T-helper 2 cell treated with Interferon-gamma antibody and Interleukin-4, amounts not matched to agents 5 μg/mL and 100 μg/mL, for 36 hours (primary cell): ENCODE measurements at regions not wholly inside any gene's neighbourhood (a gene's known extent, or its start where the extent isn't known, plus 50 kb on each side); places are given as distances from the start of the nearest gene placed in this dataset.

Experiments
- DNase-seq: peaks from one replicate; pipeline ENCODE4 v3.0.0; 2021; ENCODE audit warnings: low spot score
- H3K27ac Mint-ChIP-seq: one replicate; pipeline ENCODE4 v1.8.0; 2021; ENCODE audit warnings: mild to moderate bottlenecking, mixed read lengths
- H3K27me3 Mint-ChIP-seq: one replicate; pipeline ENCODE4 v1.8.0; 2021; ENCODE audit warnings: low read depth, mixed read lengths
- H3K36me3 Mint-ChIP-seq: one replicate; pipeline ENCODE4 v1.8.0; 2021; ENCODE audit warnings: low read depth, mixed read lengths
- H3K4me1 Mint-ChIP-seq: one replicate; pipeline ENCODE4 v1.8.0; 2021; ENCODE audit warnings: low read depth, mixed read lengths
- H3K4me3 Mint-ChIP-seq: one replicate; pipeline ENCODE4 v1.8.0; 2022; ENCODE audit warnings: mild to moderate bottlenecking, moderate library complexity, mixed read lengths
- H3K9me3 Mint-ChIP-seq: one replicate; pipeline ENCODE4 v1.8.0; 2021; ENCODE audit warnings: mixed read lengths

DNA sequence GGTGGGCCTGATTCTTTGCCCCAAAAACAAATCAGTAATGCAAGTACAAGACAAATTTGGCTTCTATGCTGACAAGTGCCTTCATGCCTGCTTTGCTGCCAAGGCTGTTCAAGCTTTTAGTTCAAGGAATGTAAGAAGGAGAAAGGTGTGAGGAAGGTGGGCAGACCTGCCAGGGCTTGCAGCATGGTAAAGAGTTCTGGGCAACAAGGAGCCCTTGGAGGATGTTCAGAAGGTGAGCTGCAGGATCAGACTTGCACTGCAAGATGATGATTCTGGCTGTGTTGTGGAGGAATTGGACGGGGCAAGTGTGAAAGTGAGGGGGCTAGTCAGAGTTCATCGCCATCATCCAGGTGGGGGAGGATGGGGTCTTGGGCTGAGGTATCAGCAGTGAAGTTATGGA is 167.9 kb downstream of the NUAK1 start:
- DNase-seq: no peak
- H3K4me1 Mint-ChIP-seq: no peaks in the 10 kb centered on the region
- no peaks in the 10 kb centered on the region for H3K36me3 Mint-ChIP-seq
- no peak overlapping the region for H3K4me3 Mint-ChIP-seq
- peaks cover 6% of the 10 kb centered on the region for H3K27me3 Mint-ChIP-seq
- H3K9me3 Mint-ChIP-seq: no peaks in the 10 kb centered on the region
- no peak overlapping the region for H3K27ac Mint-ChIP-seq

DNA sequence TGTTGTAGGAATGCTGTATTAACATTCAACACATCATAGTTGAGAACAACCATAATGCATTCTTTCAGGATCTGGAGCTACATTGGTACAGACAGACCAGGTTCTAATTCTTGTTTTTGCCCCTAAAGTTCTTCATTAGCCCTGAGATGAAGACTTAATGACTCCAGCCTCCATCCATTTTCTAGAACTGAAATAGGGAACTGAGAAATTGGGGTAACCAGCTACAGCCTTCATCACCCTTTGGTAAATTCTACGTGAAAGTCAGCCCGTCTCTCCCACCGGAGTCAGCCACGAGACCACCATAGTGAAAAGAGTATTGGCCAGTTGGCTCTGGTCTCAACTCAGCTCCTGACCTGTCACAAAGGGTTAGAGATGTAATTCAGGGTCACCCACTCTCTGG is 164.0 kb downstream of the NUAK1 start:
- Mint-ChIP-seq H3K27ac (no peak overlapping the region), H3K4me1 (no peaks in the 10 kb centered on the region)

DNA sequence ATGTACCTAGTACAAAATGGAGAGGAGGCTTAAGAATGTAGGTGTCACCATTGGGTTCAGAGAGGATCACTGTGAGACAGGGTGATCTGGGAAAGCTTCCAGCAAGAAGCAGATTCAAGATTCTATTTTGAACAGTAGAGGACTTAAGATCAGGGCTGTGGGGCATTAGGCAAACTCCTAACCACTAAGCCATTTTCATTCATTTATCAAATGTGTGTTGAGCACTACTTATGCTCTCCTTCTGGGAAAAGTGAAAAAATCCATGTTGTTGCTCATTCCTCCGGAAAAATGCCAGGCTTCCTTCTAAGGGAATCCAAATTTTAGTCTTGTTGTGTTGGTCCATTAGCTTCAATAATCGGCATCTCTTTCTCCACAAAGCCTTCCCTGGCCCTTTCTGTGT is 163.4 kb downstream of the NUAK1 start:
- no peak overlapping the region for H3K4me3 Mint-ChIP-seq
- no peaks in the 10 kb centered on the region for H3K36me3 Mint-ChIP-seq
- no peak overlapping the region for H3K27ac Mint-ChIP-seq
- no peaks in the 10 kb centered on the region for H3K27me3 Mint-ChIP-seq
- H3K4me1 Mint-ChIP-seq: no peaks in the 10 kb centered on the region
- no peak for DNase-seq
- no peaks in the 10 kb centered on the region for H3K9me3 Mint-ChIP-seq

More for the DNA sequence above, 164.0 kb downstream of the NUAK1 start:
- no peak for DNase-seq
- no peak overlapping the region for H3K4me3 Mint-ChIP-seq
- H3K27me3 Mint-ChIP-seq: no peaks in the 10 kb centered on the region
- no peaks in the 10 kb centered on the region for H3K9me3 Mint-ChIP-seq
- H3K36me3 Mint-ChIP-seq: no peaks in the 10 kb centered on the region

GRCh38 chr12:105977236-105977635 is 161.5 kb downstream of the NUAK1 start:
- H3K4me3 Mint-ChIP-seq: no peak overlapping the region
- no peaks in the 10 kb centered on the region for H3K27me3 Mint-ChIP-seq
- no peak for DNase-seq
- no peaks in the 10 kb centered on the region for H3K4me1 Mint-ChIP-seq
- H3K9me3 Mint-ChIP-seq: no peaks in the 10 kb centered on the region
- no peak overlapping the region for H3K27ac Mint-ChIP-seq
- H3K36me3 Mint-ChIP-seq: no peaks in the 10 kb centered on the region

GRCh38 chr12:105977652-105978051 is 161.1 kb downstream of the NUAK1 start:
- no peak for DNase-seq
- no peaks in the 10 kb centered on the region for H3K4me1 Mint-ChIP-seq
- no peaks in the 10 kb centered on the region for H3K27me3 Mint-ChIP-seq
- no peak overlapping the region for H3K27ac Mint-ChIP-seq
- H3K4me3 Mint-ChIP-seq: no peak overlapping the region
- H3K9me3 Mint-ChIP-seq: no peaks in the 10 kb centered on the region
- no peaks in the 10 kb centered on the region for H3K36me3 Mint-ChIP-seq

- no peaks in the 10 kb centered on the region for H3K36me3 Mint-ChIP-seq
- no peak overlapping the region for H3K27ac Mint-ChIP-seq
- no peaks in the 10 kb centered on the region for H3K9me3 Mint-ChIP-seq
- no peak for DNase-seq
- no peaks in the 10 kb centered on the region for H3K27me3 Mint-ChIP-seq
- H3K4me1 Mint-ChIP-seq: no peaks in the 10 kb centered on the region
- H3K4me3 Mint-ChIP-seq: no peak overlapping the region
Observed at GRCh38 chr12:105978276-105978675, 160.5 kb downstream of the NUAK1 start.

- no peaks in the 10 kb centered on the region for H3K4me1 Mint-ChIP-seq
- no peaks in the 10 kb centered on the region for H3K36me3 Mint-ChIP-seq
- H3K27ac Mint-ChIP-seq: no peak overlapping the region
- H3K9me3 Mint-ChIP-seq: no peaks in the 10 kb centered on the region
- DNase-seq: no peak
- H3K27me3 Mint-ChIP-seq: no peaks in the 10 kb centered on the region
- H3K4me3 Mint-ChIP-seq: no peak overlapping the region
Observed at GRCh38 chr12:105978686-105979085, 160.1 kb downstream of the NUAK1 start.

DNA sequence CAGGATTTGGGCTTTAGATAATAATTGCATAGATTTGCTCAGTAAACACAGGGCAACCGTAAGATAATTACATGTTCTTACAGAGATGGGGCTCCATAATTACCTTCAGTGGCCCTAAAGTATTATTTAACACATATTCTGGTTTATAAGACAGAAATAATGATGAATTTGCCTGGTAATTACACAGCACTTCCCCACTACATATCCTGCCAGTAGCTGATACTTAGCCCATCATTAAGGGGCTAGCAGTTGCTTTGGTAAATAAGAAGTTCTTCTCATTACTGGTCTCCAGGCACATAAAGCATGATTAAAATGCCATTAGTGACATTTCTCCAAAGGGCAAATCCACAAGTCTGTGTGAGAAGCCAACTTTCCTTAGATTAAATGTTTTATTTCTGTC is 158.7 kb downstream of the NUAK1 start:
- Mint-ChIP-seq H3K4me3 (no peak overlapping the region), H3K4me1 (no peaks in the 10 kb centered on the region), H3K9me3 (no peaks in the 10 kb centered on the region), H3K27me3 (no peaks in the 10 kb centered on the region), H3K27ac (no peak overlapping the region), H3K36me3 (no peaks in the 10 kb centered on the region)
- DNase-seq: no peak

DNA sequence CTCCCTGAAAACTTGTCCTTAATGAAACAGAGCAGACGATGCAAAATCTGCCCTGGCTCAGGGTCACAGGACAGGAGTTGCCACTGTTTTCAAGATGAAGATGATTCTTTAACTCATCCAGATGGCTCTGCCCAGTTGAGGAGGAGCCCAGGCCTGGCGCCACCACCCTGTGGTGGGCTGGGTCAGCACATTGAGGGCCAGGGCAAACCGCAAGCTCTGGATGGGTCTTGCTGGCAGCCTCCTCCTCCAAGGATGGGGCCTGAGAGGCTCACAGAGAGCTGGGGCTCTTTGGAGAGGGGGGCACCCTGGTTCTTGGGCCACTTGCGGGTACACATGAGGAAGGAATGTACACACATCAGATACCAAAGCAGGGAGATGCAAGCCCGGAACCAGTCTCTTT is 158.2 kb downstream of the NUAK1 start:
- H3K27me3 Mint-ChIP-seq: no peaks in the 10 kb centered on the region
- no peak for DNase-seq
- H3K9me3 Mint-ChIP-seq: no peaks in the 10 kb centered on the region
- H3K4me3 Mint-ChIP-seq: no peak overlapping the region
- no peaks in the 10 kb centered on the region for H3K4me1 Mint-ChIP-seq
- no peaks in the 10 kb centered on the region for H3K36me3 Mint-ChIP-seq
- no peak overlapping the region for H3K27ac Mint-ChIP-seq

DNA sequence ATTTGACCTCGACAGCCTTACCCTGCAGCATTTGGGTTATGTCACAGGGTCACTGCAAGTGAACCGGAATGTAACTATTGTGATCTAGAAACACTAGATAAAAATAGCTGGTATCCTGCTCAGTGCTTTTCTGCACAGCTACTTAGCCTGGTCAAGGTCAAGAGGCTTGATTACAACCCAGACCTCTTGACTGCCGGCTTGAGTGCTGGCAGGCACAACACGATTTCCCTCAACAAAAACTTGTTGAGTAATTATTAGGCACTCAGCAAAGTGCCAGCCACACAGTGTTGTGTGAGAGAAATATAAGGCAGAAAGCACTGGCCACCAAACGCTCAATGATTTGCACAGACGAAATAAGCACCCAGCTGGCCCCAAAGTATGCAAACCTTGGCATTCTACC is 156.7 kb downstream of the NUAK1 start:
- no peaks in the 10 kb centered on the region for H3K27me3 Mint-ChIP-seq
- H3K36me3 Mint-ChIP-seq: no peaks in the 10 kb centered on the region
- H3K27ac Mint-ChIP-seq: no peak overlapping the region
- no peak overlapping the region for H3K4me3 Mint-ChIP-seq
- DNase-seq: no peak
- no peaks in the 10 kb centered on the region for H3K9me3 Mint-ChIP-seq
- H3K4me1 Mint-ChIP-seq: no peaks in the 10 kb centered on the region

GRCh38 chr12:105983622-105984320 is 155.0 kb downstream of the NUAK1 start:
- no peak overlapping the region for H3K27ac Mint-ChIP-seq
- DNase-seq: no peak
- H3K4me1 Mint-ChIP-seq: no peaks in the 10 kb centered on the region
- no peaks in the 10 kb centered on the region for H3K36me3 Mint-ChIP-seq
- H3K9me3 Mint-ChIP-seq: no peaks in the 10 kb centered on the region
- H3K27me3 Mint-ChIP-seq: no peaks in the 10 kb centered on the region
- H3K4me3 Mint-ChIP-seq: no peak overlapping the region

DNA sequence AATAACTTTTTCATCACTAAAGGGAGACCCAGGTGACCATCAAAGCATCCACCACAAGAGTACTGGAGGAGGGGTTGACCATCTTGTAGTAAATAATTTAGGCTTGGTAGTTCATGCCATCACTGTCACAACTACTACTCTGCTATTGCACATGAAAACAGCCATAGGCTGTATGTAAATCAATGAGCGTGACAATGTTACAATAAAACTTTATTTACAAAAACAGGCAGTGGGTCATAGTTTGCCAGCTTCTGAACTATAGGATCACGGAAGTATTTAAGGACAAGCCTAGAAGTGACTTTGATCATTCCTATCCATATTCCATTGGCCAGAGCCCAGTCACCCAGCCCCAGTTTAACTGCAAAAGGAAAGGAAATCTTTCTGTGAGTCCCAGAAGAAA is 153.4 kb downstream of the NUAK1 start:
- Mint-ChIP-seq H3K9me3 (no peaks in the 10 kb centered on the region), H3K27ac (no peak overlapping the region), H3K27me3 (peaks cover 4% of the 10 kb centered on the region), H3K4me3 (no peak overlapping the region), H3K4me1 (no peaks in the 10 kb centered on the region), H3K36me3 (no peaks in the 10 kb centered on the region)
- no peak for DNase-seq

DNA sequence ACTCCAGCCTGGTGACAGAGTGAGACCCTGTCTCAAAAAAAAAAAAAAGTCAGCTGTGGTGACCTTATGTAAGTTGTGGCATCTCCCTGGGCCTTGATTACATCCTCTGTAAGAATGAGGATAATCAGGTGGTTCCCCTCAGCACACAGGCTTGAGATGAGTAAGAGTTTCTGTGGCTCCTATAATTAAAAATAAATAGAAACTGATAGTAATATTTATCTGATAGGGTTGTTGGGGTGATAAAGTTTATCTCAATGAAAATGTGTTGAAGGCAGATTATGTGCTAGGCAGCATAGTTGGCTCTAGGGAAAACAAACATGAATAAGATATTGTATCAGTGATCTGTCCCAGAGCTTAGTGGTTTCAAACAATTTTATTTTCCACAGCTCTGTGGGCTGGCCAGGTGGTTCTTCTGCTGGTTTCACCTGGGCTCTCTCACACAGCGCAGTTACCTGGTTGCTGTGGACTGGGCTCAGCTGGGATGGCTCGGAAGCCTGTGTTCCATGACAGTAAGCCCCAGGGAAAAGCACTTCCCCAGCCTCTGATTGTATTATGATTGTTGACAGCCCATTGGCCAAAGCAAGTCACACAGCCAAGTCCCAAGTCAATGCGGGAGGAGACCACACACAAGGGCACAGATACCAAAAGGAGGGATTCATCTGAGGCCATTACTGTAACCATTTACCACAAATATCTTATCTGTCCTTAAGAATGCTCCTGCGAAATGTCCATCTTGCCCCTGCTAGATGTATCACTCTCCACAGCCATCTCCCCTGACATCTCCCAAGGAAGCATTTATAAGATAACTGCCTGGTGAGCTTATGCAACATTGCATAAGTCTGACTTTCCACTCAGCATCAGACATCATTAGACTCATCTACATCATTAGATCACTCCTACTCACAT is 151.7 kb downstream of the NUAK1 start:
- Mint-ChIP-seq H3K27ac (no peak overlapping the region), H3K4me3 (no peak overlapping the region), H3K27me3 (peaks cover 4% of the 10 kb centered on the region), H3K9me3 (no peaks in the 10 kb centered on the region), H3K4me1 (no peaks in the 10 kb centered on the region), H3K36me3 (no peaks in the 10 kb centered on the region)
- DNase-seq: no peak

GRCh38 chr12:105987685-105988035 is 151.1 kb downstream of the NUAK1 start:
- H3K27me3 Mint-ChIP-seq: peaks cover 9% of the 10 kb centered on the region
- H3K9me3 Mint-ChIP-seq: no peaks in the 10 kb centered on the region
- H3K4me1 Mint-ChIP-seq: no peaks in the 10 kb centered on the region
- no peak overlapping the region for H3K27ac Mint-ChIP-seq
- no peak overlapping the region for H3K4me3 Mint-ChIP-seq
- no peaks in the 10 kb centered on the region for H3K36me3 Mint-ChIP-seq
- DNase-seq: no peak
